HCT116 (cell line): ENCODE measurements at regions not wholly inside any gene's neighbourhood (a gene's known extent, or its start where the extent isn't known, plus 50 kb on each side); places are given as distances from the start of the nearest gene placed in this dataset.

ENCODE experiments used
- EZH2phosphoT487 ChIP-seq: fragments of 200-600 bp; IDR thresholded peaks from 2 replicates; pipeline ENCODE4 v1.6.1; 2018; ENCODE audit warnings: antibody characterized with exemption, borderline replicate concordance
- RAD21 ChIP-seq: IDR thresholded peaks from 2 replicates; pipeline ENCODE4 v1.6.1; 2012; ENCODE audit warnings: low read depth, mild to moderate bottlenecking

- no peak for TF ChIP-seq EZH2phosphoT487
- TF ChIP-seq RAD21 = no peak
Observed at GRCh38 chr9:24218656-24219055, 327.0 kb downstream of the IZUMO3 start.
